ENCODE measurements at regions not wholly inside any gene's neighbourhood (a gene's known extent, or its start where the extent isn't known, plus 50 kb on each side); places are given as distances from the start of the nearest gene placed in this dataset.
A peak's percentile ranks its signal among the peaks of the same experiment; 100 is the strongest.

- TF ChIP-seq TAF1 (IDR thresholded peaks at IDR 0.05; ENCODE audit: low read depth) (no peak), CEBPB (IDR thresholded peaks at IDR 0.05) (no peak), YY1 (IDR thresholded peaks at IDR 0.05; ENCODE audit: low read depth) (no peak), ZBTB7A (IDR thresholded peaks at IDR 0.05; ENCODE audit: low read depth) (no peak), REST (IDR thresholded peaks at IDR 0.05; ENCODE audit: low read depth) (no peak), EP300 (IDR thresholded peaks at IDR 0.05; ENCODE audit: borderline replicate concordance) (no peak), TCF12 (IDR thresholded peaks at IDR 0.05; ENCODE audit: low read depth) (no peak), FOXM1 (IDR thresholded peaks at IDR 0.05; ENCODE audit: borderline replicate concordance, low read depth) (no peak)
Observed at GRCh38 chr11:105489446-105489845, 120.4 kb upstream of the GRIA4 start.

- TF ChIP-seq REST (IDR thresholded peaks at IDR 0.05; ENCODE audit: low read depth) (no peak), TCF12 (IDR thresholded peaks at IDR 0.05; ENCODE audit: low read depth) (no peak), CEBPB (IDR thresholded peaks at IDR 0.05) (no peak), EP300 (IDR thresholded peaks at IDR 0.05; ENCODE audit: borderline replicate concordance) (no peak), TAF1 (IDR thresholded peaks at IDR 0.05; ENCODE audit: low read depth) (no peak), CREB1 (IDR thresholded peaks at IDR 0.05; ENCODE audit: low read depth) (no peak), FOXM1 (IDR thresholded peaks at IDR 0.05; ENCODE audit: borderline replicate concordance, low read depth) (no peak), YY1 (IDR thresholded peaks at IDR 0.05; ENCODE audit: low read depth) (no peak), EGR1 (IDR thresholded peaks at IDR 0.05) (no peak), TEAD4 (IDR thresholded peaks at IDR 0.05) (no peak), ZBTB7A (IDR thresholded peaks at IDR 0.05; ENCODE audit: low read depth) (no peak), NFIC (IDR thresholded peaks at IDR 0.05) (no peak), RAD21 (IDR thresholded peaks at IDR 0.05; ENCODE audit: low read depth) (no peak)
- TF ChIP-seq, protein P1, sequence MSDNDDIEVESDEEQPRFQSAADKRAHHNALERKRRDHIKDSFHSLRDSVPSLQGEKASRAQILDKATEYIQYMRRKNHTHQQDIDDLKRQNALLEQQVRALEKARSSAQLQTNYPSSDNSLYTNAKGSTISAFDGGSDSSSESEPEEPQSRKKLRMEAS (IDR thresholded peaks at IDR 0.05): no peak
- TF ChIP-seq, protein P2, sequence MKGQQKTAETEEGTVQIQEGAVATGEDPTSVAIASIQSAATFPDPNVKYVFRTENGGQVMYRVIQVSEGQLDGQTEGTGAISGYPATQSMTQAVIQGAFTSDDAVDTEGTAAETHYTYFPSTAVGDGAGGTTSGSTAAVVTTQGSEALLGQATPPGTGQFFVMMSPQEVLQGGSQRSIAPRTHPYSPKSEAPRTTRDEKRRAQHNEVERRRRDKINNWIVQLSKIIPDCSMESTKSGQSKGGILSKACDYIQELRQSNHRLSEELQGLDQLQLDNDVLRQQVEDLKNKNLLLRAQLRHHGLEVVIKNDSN (IDR thresholded peaks at IDR 0.05): no peak
Observed at GRCh38 chr11:105486929-105487328, 122.9 kb upstream of the GRIA4 start.

GRCh38 chr11:105469931-105470330 lies 139.9 kb upstream of the GRIA4 start:
- no peak for TF ChIP-seq EGR1 (IDR thresholded peaks at IDR 0.05)
- no peak for TF ChIP-seq CEBPB (IDR thresholded peaks at IDR 0.05)
- TF ChIP-seq TCF12 (IDR thresholded peaks at IDR 0.05; ENCODE audit: low read depth): no peak
- no peak for TF ChIP-seq ZBTB7A (IDR thresholded peaks at IDR 0.05; ENCODE audit: low read depth)
- no peak for TF ChIP-seq REST (IDR thresholded peaks at IDR 0.05; ENCODE audit: low read depth)
- TF ChIP-seq YY1 (IDR thresholded peaks at IDR 0.05; ENCODE audit: low read depth): no peak

- no peak for TF ChIP-seq FOXM1 (IDR thresholded peaks at IDR 0.05; ENCODE audit: borderline replicate concordance, low read depth)
- peak; percentile 24; the same call in 1 of the 2 replicates for TF ChIP-seq CEBPB (IDR thresholded peaks at IDR 0.05)
- TF ChIP-seq TEAD4 (IDR thresholded peaks at IDR 0.05): no peak
Observed at GRCh38 chr11:105468154-105468553, 141.7 kb upstream of the GRIA4 start.

GRCh38 chr11:105466582-105467228 lies 143.2 kb upstream of the GRIA4 start:
- no peak for TF ChIP-seq CEBPB (IDR thresholded peaks at IDR 0.05)
- peak; percentile 67 for TF ChIP-seq NFIC (IDR thresholded peaks at IDR 0.05)
- TF ChIP-seq REST (IDR thresholded peaks at IDR 0.05; ENCODE audit: low read depth): no peak
- no peak for TF ChIP-seq EGR1 (IDR thresholded peaks at IDR 0.05)
- peak; percentile 33 for TF ChIP-seq TEAD4 (IDR thresholded peaks at IDR 0.05)
- TF ChIP-seq RAD21 (IDR thresholded peaks at IDR 0.05; ENCODE audit: low read depth): no peak
- no peak for TF ChIP-seq YY1 (IDR thresholded peaks at IDR 0.05; ENCODE audit: low read depth)
- TF ChIP-seq EP300 (IDR thresholded peaks at IDR 0.05; ENCODE audit: borderline replicate concordance): no peak
- TF ChIP-seq FOXM1 (IDR thresholded peaks at IDR 0.05; ENCODE audit: borderline replicate concordance, low read depth): no peak
- TF ChIP-seq TCF12 (IDR thresholded peaks at IDR 0.05; ENCODE audit: low read depth): no peak
